GM21447 (cell line): ENCODE measurements at regions not wholly inside any gene's neighbourhood (a gene's known extent, or its start where the extent isn't known, plus 50 kb on each side); places are given as distances from the start of the nearest gene placed in this dataset.
"Not testable (repeated sequence)": the region's sequence is repeated elsewhere in the genome, so short reads cannot be mapped to it uniquely, and the experiment has no call there.

Experiments
- ATAC-seq: cut with Tn5 transposase; IDR thresholded peaks from one replicate; pipeline ENCODE4 v1.9.1; 2021; ENCODE audit not compliant: unreplicated experiment

- no peak for ATAC-seq
These were observed 94.4 kb upstream of the SKAP2 start for GRCh38 chr7:26958834-26959233.

GRCh38 chr7:26955516-26955915, 91.1 kb upstream of the SKAP2 start:
- ATAC-seq, result no peak

- no peak for ATAC-seq
These were observed 90.6 kb upstream of the SKAP2 start for GRCh38 chr7:26954951-26955350.

- ATAC-seq, result no peak
These were observed 87.1 kb upstream of the SKAP2 start for GRCh38 chr7:26951407-26951950.

GRCh38 chr7:26950889-26951288, 86.5 kb upstream of the SKAP2 start:
- ATAC-seq, result no peak

GRCh38 chr7:26949319-26949718, 84.9 kb upstream of the SKAP2 start:
- ATAC-seq, result no peak

- no peak for ATAC-seq
These were observed 84.3 kb upstream of the SKAP2 start for GRCh38 chr7:26948617-26949118.

GRCh38 chr7:26944501-26945358, 80.3 kb upstream of the SKAP2 start:
- ATAC-seq, result no peak

GRCh38 chr7:26937939-26938623, 73.7 kb upstream of the SKAP2 start:
- peak; percentile 89 for ATAC-seq

- ATAC-seq, result no peak
These were observed 72.9 kb upstream of the SKAP2 start for GRCh38 chr7:26937306-26937705.

- not testable (repeated sequence) for ATAC-seq
These were observed 68.2 kb upstream of the SKAP2 start for GRCh38 chr7:26932616-26933015.

GRCh38 chr7:26930845-26931244, 66.5 kb upstream of the SKAP2 start:
- ATAC-seq, result no peak

GRCh38 chr7:26930201-26930600, 65.8 kb upstream of the SKAP2 start:
- ATAC-seq, result no peak

- no peak for ATAC-seq
These were observed 64.4 kb upstream of the SKAP2 start for GRCh38 chr7:26928703-26929347.

- no peak for ATAC-seq
These were observed 61.4 kb upstream of the SKAP2 start for GRCh38 chr7:26925768-26926167.

GRCh38 chr7:26924149-26924767, 59.9 kb upstream of the SKAP2 start:
- no peak for ATAC-seq

GRCh38 chr7:26919906-26920493, 55.6 kb upstream of the SKAP2 start:
- no peak for ATAC-seq

- no peak for ATAC-seq
These were observed 53.9 kb upstream of the SKAP2 start for GRCh38 chr7:26918241-26918640.

GRCh38 chr7:26916779-26917320, 52.5 kb upstream of the SKAP2 start:
- no peak for ATAC-seq

- no peak for ATAC-seq
These were observed 51.9 kb upstream of the SKAP2 start for GRCh38 chr7:26916336-26916735.
